Hematopoietic multipotent progenitor cell treated with erythropoietin and hydrocortisone succinate and interleukin-3 and kit ligand, for 8 days (in vitro differentiated cells): ENCODE measurements at regions not wholly inside any gene's neighbourhood (a gene's known extent, or its start where the extent isn't known, plus 50 kb on each side); places are given as distances from the start of the nearest gene placed in this dataset.
A peak's percentile ranks its signal among the peaks of the same experiment; 100 is the strongest.
"Not testable (repeated sequence)": the region's sequence is repeated elsewhere in the genome, so short reads cannot be mapped to it uniquely, and the experiment has no call there.

Experiments used
- DNase-seq: peaks from one replicate; pipeline ENCODE4 v3.0.0-alpha.2; 2015

GRCh38 chr5:135154961-135155360 lies 120.9 kb upstream of the PITX1 start:
- DNase-seq: no peak

- DNase-seq: no peak
These were observed 120.2 kb upstream of the PITX1 start for GRCh38 chr5:135154197-135154596.

DNA sequence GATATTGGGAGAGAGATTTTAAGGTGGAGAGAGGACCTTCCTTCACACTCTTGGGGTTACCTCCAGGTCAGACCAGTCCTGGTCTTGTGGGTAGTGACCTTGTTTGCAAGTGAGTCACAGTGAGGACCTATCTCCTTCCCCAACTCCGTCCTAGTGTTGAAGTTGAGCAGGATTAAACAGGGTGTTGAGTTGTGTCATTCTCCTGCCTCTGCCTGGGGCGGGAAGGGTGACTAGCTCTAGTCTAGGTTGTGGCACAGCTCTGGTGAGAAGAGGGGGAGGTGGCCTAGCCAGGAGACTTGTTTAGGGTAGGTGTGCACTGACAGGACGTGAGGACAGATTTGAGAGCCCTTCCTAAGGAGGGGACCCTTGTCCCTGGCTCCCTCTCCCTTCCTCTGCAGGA lies 119.6 kb upstream of the PITX1 start:
- DNase-seq: no peak

- DNase-seq: no peak
These were observed 119.2 kb upstream of the PITX1 start for GRCh38 chr5:135153259-135153658.

DNA sequence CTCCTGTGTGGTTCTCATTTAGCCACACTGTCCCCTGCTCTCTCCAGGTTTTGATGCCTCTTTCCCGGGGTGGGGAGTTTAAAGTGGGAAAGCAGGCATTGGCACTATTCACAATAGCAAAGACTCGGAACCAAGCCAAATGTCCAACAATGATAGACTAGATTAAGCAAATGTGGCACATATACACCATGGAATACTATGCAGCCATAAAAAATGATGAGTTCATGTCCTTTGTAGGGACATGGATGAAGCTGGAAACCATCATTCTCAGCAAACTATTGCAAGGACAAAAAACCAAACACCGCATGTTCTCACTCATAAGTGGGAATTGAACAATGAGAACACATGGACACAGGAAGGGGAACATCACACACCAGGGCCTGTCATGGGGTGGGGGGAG lies 117.6 kb upstream of the PITX1 start:
- not testable (repeated sequence) for DNase-seq

GRCh38 chr5:135151256-135151655 lies 117.2 kb upstream of the PITX1 start:
- DNase-seq: no peak

DNA sequence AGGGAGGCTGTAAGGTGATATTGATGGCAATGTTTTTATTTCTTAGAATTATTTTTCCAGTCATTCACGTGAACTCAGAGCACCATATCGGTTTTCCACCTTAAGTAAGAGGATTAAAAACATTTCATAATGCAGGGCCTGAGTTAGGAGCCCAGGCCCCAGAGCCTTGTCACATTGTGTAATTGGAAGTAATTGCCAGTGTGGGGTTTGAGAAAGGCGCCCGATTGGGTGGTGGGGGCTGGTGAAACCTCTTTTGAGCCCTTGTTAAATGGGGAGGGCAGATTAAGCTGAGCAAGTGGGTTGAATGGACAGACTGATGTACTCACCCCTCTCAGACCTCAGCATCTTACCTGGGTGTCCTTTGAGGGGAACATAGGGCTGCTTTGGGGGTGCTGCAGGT lies 116.7 kb upstream of the PITX1 start:
- no peak for DNase-seq

DNA sequence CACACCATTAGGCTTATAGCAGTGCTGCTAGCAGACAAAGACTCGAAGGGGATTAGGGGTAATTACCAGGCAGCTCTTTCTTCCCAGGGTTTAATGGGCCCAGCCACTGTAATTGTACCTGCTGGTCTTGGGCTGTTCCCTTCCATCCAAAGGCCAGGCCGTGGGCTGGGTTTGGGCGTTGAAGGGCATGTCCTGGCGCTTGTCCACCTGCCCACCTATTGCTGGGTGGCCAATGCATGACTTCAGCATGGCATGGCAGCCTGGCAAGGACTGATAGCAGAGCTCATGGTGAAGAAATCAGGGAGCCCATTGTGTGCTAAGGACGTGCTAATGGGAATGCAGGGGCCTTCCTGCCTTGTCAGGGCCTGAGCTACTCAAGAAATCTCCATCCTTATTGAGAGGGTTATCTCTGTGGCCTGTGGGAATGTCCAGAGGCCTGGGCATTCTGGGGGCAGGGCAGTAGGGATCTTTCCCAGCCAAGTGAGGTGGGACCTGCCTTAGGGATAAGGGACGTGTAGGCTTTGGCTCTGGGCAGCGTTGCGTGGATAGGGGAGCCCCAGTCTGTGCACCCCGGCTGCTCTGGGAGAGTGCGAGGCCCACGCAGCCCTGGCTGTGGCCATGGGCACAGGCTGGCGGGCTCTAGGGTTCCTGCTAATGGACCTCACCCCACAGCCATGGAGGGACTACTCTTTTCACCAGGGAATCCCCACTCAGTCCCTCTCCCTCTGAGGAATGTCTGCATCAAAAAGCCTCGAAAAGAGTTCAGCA lies 116.1 kb upstream of the PITX1 start:
- DNase-seq: no peak

DNA sequence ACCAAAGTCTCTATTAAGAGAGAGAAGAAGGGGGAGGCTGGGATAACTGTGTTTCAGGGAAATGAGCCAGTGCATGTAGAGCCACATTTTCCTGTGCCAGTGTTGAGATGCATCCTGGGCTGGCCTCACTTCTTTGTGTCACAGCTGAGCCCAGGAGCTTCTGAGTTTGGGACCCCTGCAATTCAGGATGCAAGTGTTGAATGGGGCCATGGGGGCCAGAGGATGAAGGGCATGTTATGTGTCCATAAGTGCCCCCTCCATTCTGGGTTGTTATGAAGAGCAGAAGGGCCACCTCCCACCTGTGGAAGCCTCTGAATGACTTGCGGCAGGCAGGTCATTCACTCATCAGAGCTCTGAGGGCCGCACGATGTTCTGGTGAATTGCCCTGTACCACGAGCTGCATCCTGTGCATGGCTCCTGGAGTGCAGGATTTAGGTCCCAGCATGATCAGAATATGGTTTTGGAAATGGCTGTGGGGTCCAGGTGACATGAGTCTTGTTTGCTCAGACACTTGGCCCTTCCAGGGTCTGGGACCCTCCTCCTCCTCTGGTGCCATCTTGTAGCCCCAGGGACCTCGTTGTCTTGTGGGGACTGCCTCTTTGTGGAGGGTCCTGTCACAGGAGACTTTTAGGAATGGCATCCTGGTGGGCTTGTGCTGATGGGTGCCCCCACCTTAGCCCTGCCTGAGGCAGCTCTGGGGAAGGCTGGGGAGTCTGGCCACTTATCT lies 115.4 kb upstream of the PITX1 start:
- DNase-seq: no peak

GRCh38 chr5:135147294-135148090 lies 113.5 kb upstream of the PITX1 start:
- DNase-seq: no peak

GRCh38 chr5:135145985-135146384 lies 112.0 kb upstream of the PITX1 start:
- no peak for DNase-seq

DNA sequence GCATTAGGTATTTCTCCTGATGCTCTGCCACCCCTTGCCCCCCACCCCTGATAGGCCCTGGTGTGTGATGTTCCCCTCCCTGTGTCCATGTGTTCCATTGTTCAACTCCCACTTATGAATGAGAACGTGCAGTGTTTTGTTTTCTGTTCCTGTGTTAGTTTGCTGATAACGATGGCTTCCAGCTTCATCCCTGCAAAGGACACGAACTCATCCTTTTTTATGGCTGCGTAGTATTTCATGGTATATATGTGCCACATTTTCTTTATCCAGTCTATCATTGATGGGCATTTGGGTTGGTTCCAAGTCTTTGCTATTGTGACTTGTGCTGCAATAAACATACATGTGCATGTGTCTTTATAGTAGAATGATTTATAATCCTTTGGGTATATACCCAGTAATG lies 109.7 kb upstream of the PITX1 start:
- not testable (repeated sequence) for DNase-seq

GRCh38 chr5:135141303-135142268 lies 107.6 kb upstream of the PITX1 start:
- no peak for DNase-seq

GRCh38 chr5:135140446-135141204 lies 106.6 kb upstream of the PITX1 start:
- DNase-seq: no peak

DNA sequence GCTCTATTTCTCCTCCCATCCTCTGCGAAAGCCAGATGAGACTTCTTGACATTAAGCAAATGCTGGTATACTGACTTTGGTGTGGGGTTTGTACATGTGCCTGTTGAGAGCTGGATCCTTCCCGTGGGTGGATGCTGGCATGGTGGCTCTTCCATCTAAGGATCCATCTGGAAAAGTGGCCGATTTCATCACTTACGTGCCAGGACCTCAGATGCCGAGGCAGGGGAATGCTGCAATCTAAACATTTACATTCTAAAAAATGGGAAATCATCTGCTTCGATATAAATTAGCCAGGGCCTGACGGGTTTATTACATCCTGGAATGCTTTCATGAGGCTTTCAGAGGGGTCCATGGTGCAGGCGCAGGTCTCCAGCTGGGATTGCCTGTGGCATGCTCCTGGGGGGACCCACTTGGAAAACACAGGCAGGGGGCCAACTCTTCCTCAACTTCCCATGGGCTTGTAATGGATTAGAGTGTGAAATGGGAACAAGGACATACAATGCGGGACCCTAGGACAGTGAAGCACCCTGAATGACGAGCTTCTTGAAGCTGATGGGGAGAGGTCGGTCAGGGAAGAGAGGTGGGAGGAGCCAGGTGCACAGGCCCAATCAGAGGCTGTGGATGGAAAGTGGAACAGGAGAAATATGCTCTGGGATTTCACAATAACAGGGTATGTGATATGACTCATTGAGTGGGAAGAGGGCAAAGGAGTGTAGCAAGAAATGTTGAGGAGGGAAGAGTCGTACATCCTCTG lies 105.5 kb upstream of the PITX1 start:
- DNase-seq: no peak

DNA sequence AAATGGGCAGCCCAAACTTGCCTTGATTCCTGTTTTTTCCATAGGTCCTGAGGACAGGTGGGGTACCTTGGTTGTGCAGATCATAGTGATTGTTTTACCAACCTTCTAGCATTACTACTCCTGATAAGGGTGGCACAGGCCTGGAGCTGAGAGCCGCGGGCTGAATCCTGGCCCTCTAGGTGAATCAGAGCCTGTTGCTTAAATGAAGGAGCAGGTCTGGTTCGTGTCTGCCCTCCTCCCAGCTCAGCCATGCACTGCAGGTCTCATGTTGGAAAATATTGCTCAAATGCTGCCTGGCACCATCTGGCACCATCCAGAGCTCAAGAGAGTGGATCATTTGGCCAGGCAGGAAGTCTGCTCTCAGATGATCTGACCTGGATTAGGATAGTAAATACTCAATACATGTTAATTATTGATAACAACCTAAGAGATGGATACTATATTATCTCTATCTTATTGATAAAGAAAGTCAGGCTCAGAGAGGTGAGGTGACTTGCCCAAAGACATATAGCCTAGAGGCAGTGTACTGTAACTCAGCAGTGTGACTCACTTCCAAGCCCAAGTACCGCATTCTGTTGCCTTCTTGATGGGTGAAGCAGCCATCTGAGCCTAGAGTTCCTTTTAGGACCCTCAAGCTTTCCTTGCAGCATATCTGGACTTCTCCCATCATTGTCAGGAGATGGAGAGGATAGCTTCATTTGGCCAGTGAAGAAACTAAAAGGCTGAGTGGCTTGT lies 104.3 kb upstream of the PITX1 start:
- no peak for DNase-seq

DNA sequence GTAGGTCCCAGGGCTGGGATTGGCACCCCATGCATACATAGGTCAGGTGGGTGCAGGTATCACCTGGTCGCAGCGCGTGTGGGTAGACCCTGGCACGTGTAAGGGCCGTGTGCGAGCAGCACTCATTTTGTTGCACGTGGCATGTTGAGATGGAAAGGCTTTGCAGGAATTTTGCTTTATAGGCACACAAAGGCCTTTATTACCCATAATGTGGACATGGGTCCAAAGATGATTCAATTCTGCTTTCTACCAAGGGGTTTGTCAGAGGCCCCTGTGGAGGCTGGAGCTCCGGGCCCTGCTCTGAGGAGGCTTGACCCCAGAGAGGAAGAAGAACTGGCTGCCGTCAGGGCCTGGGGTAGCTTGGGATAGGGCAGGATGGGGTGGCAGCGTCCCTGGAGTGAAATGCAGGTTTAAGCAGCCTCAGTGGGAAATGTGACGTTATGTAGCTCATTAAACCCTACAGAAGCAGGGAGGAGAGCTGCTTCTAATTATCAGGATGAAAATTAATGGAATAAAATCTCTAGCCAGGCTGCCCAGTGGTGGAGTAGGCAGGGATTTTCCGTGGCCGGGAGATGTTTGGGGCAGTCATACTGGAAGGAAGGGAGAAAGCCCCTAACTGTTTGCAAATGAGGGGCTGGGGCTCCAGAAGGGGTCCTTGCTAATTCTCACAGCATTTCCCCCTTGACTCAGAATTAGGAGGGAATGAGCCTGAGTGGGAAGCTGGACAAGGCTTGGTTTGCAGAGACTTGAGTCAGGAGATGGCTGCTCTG lies 103.3 kb upstream of the PITX1 start:
- DNase-seq: no peak

GRCh38 chr5:135136546-135136945 lies 102.5 kb upstream of the PITX1 start:
- DNase-seq: peak; percentile 73

DNA sequence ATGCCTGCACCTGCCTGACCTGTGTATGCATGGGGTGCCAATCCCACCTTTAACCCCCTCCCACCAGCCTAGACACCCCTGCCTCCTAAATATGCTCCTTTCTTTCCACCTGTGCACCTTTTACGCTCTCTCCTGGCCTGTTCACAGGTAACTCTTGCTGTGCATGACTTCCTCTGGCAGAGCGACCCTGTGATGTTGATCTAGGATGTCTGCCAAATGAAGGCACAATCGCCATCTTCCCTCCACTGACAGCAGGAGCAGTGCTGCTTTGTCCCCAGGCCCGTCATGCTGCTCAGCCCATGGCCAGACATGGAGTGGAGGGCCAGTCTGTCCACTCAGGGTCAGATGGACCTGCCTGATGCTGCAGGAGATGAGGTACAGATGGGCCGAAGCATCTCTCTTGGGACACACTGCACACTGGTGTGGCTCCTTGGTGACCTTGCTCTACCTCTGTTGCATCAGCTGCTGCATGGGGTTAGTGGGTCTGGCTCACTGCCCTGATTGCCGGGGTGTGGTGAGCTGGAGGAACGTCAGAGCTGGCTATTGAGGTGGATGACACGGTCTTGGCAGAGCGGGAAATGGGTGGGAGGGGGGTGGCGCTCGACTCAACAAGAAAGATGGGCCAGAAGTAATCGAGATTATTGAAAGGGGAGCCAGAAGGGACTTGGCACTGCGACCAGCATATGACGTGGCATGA lies 101.7 kb upstream of the PITX1 start:
- DNase-seq: peak; percentile 98
